ENCODE measurements at regions not wholly inside any gene's neighbourhood (a gene's known extent, or its start where the extent isn't known, plus 50 kb on each side); places are given as distances from the start of the nearest gene placed in this dataset.

DNA sequence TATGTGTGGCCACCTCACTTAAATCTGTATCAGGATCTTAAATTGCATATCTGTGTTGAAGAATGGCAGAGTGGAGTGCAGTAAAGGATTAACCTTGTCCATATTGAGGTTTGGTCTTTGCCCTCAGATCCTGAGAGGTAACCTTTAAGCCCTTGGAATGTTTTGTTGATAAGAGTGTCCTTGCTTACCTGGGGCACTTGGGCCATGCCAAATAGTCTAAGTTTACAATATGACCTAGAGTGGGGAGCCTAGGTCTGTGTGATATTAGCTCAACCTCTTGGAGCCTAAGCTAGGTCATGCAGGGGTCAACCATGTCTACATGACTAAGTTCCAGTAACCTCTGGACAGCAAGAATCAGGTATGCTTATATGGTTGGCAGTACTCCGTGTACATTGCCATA, 792.5 kb downstream of the DIAPH3 start:
- ATAC-seq (ENCODE audit: low FRiP score) (no peak), DNase-seq (ENCODE audit: low spot score) (no peak)
- TF ChIP-seq CTCF (IDR thresholded peaks at IDR 0.05), result no peak

DNA sequence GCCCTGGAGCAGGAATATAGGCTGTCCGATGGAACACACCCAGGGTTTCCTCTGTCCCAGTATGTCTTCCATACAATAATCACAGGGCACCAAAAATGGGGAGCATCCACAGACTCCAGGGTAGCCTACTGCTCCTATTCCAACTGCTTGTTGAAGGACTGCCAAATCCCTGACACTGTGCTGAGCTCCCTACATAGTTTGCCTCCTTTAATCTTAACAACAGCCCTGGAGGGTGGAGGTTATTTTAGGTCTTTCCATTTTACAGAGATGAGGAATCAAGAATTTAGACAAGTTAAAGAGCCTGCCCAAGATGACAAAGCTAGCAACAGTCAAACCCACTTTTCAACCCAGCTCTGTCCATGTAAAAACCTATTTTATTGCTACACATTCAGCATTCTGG, 790.4 kb downstream of the DIAPH3 start:
- ATAC-seq (ENCODE audit: low FRiP score), result no peak

DNA sequence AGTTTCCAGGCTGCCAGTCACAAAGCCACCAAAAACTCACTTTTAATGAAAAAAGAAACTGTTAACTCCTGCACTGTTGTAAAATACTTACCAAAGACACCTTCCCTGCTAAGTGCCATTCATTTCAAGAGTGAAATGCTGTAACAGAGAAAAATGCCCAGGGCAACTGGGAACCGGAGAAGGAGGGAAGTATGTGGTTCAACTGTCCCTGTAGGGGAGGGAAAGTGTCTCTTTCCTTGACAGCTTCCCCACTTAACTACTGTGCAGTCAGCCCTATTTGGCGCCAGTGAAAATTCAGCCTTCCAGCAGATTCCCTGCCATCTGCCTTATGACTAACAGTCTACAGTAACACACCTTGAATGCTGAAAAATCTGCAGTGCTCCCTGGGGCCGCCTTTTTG, 789.0 kb downstream of the DIAPH3 start:
- DNase-seq (ENCODE audit: low spot score) (no peak), ATAC-seq (ENCODE audit: low FRiP score) (no peak)
- TF ChIP-seq CTCF (IDR thresholded peaks at IDR 0.05), result no peak

More for the DNA sequence above, 790.4 kb downstream of the DIAPH3 start:
- no peak for DNase-seq (ENCODE audit: low spot score)
- no peak for TF ChIP-seq CTCF (IDR thresholded peaks at IDR 0.05)

- no peak for DNase-seq (ENCODE audit: low spot score)
- ATAC-seq (ENCODE audit: low FRiP score), result no peak
- TF ChIP-seq CTCF (IDR thresholded peaks at IDR 0.05), result no peak
Measured at GRCh38 chr13:59384154-59384553, 779.6 kb downstream of the DIAPH3 start.

- TF ChIP-seq CTCF (IDR thresholded peaks at IDR 0.05), result peak in 1 of 3 donors; percentile 62
- DNase-seq (ENCODE audit: low spot score), result no peak
- ATAC-seq (ENCODE audit: low FRiP score), result peak; percentile 62
Measured at GRCh38 chr13:59391696-59392095, 772.0 kb downstream of the DIAPH3 start.

- ATAC-seq (ENCODE audit: low FRiP score) (no peak), DNase-seq (ENCODE audit: low spot score) (no peak)
- TF ChIP-seq CTCF (IDR thresholded peaks at IDR 0.05), result no peak
Measured at GRCh38 chr13:59392328-59392727, 771.4 kb downstream of the DIAPH3 start.

DNA sequence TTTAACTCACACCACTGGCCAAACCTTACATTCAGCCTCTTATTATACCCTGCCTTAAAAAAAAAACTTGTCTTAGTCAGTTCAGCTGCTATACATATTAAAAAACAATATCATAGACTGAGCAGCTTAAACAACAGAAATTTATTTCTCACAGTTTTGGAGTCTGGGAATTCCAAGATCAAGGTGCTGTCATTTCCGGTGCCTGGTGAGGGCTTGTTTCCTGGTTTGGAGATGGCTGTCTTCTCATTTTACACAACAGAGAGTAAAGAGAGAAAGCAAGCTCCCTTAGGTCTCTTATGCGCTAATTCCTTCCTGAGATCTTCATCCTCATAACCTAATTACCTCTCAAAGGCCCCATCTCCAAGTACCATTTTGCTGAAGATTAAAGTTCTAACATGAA, 769.2 kb downstream of the DIAPH3 start:
- ATAC-seq (ENCODE audit: low FRiP score), result no peak
- DNase-seq (ENCODE audit: low spot score), result no peak
- no peak for TF ChIP-seq CTCF (IDR thresholded peaks at IDR 0.05)
